Right hindlimb (tissue), 1 donor: ENCODE measurements at regions not wholly inside any gene's neighbourhood (a gene's known extent, or its start where the extent isn't known, plus 50 kb on each side); places are given as distances from the start of the nearest gene placed in this dataset.
"Not testable (repeated sequence)": the region's sequence is repeated elsewhere in the genome, so short reads cannot be mapped to it uniquely, and the experiment has no call there.

Experiments
- DNase-seq: peaks from one replicate; pipeline ENCODE4 v3.0.0-alpha.2; 2018

DNA sequence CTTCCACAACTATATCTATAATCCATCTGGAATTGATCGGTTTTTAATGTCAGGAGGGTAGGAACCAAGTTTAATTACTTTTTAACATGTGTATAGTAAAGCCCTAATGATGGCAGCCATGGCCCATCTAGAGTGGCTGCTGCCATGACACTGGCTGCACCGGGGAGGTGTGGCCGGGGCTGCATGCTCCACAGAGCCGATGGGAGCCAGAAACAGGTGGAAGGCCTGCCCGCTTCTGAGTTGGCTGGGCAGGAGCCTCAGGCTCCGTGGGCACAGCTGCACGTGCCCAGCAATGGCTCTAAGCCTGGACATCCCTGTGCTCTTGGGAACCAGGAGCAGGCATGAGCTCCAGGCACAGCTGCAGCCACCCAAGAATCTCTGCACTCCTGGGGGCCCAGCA, 73.0 kb downstream of the GBP6 start:
- DNase-seq = no peak

DNA sequence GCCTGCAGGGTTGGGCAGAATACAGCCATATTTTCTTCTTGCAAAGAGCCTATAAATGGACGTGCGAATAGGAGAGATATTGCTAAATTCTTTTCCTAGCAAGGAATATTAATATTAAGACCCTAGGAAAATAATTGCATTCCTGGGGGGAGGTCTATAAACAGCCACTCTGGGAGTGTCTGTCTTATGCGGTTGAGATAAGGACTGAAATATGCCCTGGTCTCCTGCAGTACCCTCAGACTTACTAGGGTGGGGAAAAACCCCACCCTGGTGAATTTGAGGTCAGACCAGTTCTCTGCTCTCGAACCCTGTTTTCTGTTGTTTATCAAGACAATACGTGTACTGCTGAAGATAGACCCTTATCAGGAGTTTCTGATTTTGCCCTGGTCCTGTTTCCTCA, 74.4 kb downstream of the GBP6 start:
- not testable (repeated sequence) for DNase-seq

DNA sequence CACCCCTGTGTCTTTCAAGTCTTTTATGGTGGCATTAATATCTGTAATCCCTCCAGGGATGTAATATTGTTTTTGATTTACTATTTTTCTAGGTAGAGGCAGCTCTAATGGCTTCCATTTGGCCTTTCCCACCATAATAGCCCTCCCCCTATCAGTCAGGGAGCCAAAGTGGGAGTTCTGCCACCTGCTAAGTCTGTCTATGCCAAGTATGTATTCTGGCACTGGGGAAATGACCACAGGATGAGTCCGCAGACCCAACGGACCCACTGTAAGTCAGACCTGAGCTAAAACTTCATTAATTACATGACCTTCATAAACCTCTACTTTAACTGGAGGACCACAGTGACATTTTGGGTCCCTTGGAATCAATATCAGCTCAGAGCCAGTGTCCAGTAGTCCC, 77.1 kb downstream of the GBP6 start:
- DNase-seq = no peak

DNA sequence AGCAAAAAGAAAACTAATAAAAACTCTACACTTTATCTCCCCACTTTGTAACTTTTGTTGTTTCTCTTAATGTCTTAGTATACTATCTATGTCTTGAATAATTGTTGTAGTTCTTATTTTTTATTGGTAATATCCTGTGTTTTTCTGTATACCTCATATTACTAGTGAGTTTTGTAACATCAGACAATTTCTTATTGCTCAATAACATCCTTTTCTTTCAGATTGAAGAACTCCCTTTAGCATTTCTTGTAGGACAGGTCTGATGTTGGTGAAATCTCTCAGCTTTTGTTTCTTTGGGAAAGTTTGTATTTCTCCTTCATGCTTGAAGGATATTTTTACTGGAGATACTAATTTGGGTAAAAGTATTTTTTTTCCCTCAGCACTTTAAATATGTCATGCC, 79.8 kb upstream of the LRRC8B start:
- DNase-seq = no peak

DNA sequence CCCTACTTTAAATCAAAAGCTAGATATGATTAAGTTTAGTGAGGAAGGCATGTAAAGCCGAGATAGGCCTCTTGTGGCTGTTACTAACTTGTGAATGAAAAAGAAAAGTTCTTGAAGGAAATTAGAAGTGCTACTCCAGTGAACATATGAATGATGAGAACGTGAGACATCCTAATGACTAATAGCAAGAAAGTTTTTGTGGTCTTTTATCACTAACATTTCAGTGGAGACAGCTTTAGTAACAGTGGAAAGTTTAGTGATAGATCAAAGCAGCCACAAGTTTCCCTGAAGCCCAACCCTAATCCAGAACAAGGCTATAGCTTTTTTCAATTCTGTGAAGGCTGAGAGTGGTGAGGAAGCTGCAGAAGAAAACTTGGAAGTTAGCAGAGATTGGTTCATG, 73.6 kb upstream of the LRRC8B start:
- DNase-seq = no peak

DNA sequence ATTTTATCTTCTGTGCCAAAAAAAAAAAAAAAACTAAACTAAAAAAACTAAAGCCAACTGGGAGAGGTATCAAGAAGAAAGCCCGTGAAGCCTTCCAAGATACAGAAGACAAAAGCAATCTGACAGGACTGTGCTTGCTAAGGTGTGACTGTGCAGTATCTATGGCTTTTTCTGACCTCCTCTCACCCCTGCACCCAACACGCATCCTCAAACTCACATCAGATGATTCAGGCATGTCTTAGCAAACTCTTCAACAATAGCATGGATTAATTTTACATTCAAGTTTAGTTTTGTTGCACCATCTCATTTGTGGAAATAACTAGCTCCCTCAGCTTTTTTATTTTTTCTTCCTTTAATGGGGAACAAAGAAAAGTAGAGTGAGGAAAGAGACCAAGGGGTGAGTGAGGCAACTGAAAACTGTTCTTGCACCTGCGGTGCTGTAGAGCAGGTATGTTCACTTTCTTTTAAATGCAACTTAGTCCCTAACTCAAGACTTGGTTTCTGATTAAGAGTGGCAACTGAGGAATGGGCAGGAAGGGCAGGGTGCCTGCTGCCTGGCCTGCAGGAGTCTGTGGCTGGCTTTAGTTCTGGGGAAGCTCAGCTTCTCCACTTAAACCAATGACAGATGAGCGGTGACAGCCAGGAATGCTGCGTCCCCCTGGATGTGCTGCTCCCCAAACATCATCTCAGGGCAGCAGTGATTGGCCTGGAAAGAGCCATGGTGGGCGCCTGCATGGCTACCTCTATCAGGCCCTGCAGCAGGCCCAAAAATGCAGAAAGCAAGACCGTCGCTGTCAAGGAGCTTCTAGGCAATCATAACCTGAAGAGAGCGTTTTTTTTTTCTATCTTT, 71.3 kb upstream of the LRRC8B start:
- no peak for DNase-seq

DNA sequence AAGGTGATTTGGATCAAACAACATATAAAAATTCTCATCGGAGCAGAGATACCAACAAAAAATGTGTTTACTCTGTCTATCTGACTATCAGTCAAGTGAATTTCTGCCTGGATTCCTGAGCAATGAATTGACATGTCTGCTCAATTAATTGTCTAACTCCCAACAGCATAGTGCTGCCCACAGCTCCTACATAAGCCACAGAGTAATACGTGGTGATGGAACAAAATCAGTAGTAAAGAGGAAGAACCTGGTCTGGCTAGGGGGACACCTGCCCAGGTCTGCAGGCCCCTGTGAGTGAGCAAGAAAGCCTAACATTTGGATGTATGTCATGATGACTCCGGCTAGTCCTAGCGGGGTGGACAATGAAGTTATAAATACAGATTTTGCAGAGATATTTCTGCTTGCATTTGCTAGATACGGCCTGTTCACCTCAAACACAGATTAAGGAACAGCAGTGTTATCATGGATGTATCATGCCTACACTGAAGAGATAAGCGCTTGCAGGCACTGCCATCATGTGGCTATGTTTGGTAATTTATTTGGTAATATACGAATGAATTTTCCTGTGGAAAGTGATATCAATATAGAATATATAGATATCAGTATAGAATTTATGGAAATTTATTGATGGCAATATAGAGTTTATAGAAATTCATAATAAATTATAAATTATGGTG, 69.6 kb upstream of the LRRC8B start:
- DNase-seq = peak; percentile 42

DNA sequence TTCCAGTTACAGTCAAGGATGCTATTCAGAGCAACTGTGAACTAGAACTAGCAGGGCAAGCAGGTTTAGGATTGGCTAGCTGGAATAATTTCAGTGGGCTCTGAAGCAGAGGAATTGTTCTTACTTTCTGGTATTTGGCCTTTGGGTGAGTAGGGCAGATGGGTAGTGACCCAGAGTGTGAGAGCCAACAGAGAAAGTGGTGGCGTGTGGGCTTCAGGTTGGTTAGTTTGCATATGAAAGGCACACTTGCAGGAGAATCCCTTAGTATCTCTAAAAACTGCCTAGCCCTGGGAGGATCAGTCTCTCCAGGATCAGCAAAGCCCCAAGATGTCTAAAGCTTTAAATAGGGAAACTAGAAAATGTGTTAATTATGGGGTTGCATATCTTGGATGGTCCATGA, 67.6 kb upstream of the LRRC8B start:
- no peak for DNase-seq

DNA sequence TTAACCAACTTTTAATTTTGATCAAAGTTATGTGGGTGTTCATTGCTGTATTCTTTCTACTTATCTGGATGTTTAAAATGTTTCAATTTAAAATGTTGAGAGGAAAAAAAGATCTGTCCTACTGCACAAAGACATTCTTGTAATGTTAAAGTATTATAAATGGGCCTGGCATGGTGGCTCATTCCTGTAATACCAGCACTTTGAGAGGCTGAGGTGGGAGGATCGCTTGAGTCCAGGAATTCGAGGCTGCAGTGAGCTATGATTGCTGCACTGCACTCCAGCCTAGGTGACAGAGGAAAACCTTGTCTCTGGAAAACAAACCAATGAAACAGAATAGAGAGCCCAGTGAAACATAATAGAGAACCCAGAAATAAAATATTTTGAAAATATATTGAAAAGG, 65.5 kb upstream of the LRRC8B start:
- DNase-seq = no peak

DNA sequence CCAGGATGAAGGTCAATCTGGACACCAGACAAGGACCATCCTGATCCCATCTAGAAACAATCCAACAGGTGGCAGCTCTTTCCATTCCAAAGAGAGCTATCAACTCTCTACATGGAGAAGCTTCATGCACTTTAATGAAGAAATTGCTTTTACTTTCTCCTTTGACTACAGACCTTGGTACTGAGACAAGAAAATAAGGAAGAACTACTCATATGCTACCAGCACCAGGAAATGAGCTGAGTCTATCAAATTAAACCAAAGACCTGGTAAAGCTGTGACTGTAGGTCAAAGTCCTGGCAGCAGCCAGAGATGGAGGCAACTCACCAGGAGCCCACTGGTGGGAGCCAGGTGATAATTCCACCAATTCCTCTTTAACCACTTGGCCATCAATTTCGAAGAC, 64.3 kb upstream of the LRRC8B start:
- no peak for DNase-seq

DNA sequence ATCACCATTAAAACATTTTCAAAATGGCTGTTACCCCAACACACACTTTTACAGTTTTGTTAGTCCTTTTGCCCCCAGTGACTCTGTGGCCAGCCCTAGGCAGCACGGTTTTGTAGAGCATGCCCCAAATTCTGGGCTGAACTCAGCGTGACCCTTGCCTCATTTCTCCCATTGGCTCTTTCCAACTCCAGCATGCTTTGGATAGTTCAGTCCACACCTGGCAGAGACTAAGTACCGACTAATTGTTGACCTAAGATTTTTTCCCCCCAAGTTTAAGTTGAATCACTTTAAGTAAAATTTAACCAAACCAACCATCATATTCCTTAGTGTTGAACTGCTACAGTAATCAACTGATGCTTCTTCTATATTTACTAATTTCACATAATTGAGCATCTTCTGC, 62.4 kb upstream of the LRRC8B start:
- DNase-seq = no peak

DNA sequence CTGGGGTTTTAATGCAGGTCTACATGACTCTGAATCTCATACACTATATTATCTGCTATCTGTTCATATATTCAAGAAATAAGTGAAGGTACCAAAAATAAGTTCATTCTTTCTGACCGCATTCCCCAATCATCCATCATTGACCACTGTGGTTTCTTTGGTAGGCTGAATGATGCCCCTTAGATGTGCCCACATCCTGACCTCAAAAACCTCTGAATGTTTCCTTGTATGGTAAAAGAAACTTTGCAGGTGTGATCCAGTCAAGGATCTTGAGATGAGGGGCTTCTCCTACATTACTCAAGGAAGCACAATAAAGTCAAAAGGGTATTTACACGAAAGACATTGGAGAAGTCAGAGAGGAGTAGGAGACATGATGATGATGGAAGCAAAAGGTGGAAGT, 60.6 kb upstream of the LRRC8B start:
- no peak for DNase-seq

DNA sequence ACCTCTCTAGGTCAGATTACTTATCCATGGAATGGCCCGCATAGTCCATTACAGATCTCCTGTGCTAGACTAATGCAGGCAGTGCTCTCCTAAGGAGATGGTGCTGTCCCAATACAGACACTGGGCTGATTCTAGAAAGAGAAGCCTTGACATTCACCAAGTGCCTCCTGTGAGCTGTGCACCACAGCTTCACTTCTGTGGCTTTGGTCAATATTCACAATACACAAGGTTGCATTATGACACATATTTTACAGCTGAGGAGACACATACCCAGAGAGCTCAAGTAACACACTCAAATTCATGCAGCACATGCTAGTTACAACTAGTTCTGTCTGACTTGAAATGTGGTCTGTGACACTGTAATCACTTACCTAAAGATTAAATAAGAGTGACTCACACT, 59.4 kb upstream of the LRRC8B start:
- DNase-seq = no peak

DNA sequence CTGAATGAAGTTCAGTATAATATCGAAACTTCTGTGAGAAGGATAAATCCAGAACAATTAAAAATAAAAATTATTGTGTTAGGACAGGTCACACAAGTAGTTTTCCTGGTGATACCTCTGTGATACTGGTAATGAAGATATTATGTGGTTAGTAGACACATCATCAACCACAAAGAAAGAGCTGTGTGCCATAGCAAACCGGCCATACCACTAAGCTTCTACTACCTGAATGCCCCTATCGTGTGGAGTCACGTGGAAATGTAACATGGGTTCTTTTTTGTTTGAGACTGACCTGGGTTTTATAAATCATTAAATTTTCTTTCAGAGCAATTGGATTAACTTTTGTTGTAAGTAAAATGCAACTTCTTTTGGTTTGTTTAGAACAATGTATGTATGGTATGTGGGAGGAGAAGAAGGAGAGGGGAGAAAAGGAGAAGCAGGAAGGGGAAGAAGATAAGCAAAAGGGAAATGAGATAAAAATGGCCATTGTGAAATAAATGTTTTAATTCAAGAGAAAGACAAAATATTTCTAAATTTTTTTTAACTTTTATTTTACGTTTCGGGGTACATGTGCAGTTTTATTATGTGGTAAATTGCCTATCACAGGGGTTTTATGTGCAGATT, 58.2 kb upstream of the LRRC8B start:
- DNase-seq = no peak

DNA sequence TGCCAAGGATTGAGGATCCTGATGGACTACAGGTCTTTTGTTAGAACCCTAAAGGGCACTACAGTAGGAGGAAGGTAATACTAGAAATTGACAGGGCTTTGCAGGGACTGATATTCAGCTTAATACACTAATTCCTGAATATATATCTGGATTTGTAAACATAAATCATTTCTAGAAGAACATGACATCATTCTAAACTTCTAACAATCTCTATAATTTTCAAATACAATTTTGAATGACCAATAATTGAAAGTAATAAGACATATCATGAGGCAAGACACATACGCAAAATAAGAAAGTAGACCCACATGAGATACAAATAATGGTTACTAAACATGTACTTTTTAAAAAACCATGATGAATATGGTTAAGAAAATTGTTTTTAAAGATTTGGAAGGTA, 52.4 kb upstream of the LRRC8B start:
- DNase-seq = no peak

DNA sequence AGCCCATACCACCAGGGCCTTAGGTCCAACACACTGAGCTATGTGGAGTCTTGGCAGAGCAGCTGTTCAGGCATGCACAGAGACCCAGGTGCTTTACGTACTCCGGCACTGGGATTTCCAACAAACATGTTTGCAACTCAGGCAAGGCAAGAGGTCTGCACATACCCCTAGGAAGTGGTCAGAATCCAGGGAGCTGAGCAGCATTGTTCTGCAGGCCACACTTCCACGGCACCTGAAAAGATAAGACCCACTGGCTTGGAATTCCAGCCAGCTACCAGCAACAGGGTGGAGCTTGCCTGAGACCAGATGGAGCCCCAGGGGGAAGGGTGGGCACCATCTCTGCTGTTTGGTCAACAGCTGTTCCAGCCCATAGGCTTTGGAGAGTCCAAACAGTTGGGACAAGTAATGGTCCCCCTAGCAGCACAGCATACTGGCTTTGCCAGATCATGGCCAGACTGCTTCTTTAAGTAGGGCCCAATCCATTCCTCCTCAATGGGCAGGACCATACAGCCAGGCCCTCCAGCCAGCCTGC, 51.7 kb upstream of the LRRC8B start:
- no peak for DNase-seq
